Cardiac fibroblast (primary cell): ENCODE measurements at regions not wholly inside any gene's neighbourhood (a gene's known extent, or its start where the extent isn't known, plus 50 kb on each side); places are given as distances from the start of the nearest gene placed in this dataset.
"Not testable (repeated sequence)": the region's sequence is repeated elsewhere in the genome, so short reads cannot be mapped to it uniquely, and the experiment has no call there.

Experiments
- DNase-seq, 2 donors: peaks; one replicate each; pipeline versions ENCODE4 v3.0.0 to v3.0.0-alpha.2; 2010; ENCODE audit warnings: low read depth in 2 of 2
- H3K4me3 ChIP-seq, 2 donors: replicated peaks in 1 of 2; 1 replicate in 1 of 2; 2 replicates in 1 of 2; pipeline ENCODE4 v1.5.1; 2011; ENCODE audit warnings: low read depth in 2 of 2, low read length in 2 of 2, mild to moderate bottlenecking in 2 of 2, moderate library complexity in 1 of 2
- CTCF ChIP-seq: IDR thresholded peaks from one replicate; pipeline ENCODE4 v1.5.1; 2011; ENCODE audit warnings: low read depth, mild to moderate bottlenecking, low read length, inconsistent platforms

DNA sequence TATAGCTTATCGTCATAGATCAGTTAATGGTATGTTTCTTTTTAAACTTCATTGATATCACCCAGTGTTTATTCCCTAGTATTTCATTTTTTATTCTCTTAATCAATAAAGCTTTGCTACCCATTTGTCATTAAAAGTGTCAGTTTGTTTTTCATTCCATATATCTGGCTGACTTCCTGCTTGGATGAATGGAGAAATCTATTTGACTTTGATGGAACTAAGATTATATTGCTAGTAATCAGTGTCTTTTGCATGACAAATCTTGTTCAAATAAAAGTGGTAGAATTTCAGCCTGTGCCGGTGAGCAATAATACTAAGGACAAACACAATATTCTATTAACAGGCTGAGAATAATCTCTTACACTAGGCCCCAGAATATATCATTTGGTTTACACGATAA is 203.3 kb downstream of the SEC23IP start:
- no peak for DNase-seq
- no peak overlapping the region for H3K4me3 ChIP-seq
- no peak for TF ChIP-seq CTCF

DNA sequence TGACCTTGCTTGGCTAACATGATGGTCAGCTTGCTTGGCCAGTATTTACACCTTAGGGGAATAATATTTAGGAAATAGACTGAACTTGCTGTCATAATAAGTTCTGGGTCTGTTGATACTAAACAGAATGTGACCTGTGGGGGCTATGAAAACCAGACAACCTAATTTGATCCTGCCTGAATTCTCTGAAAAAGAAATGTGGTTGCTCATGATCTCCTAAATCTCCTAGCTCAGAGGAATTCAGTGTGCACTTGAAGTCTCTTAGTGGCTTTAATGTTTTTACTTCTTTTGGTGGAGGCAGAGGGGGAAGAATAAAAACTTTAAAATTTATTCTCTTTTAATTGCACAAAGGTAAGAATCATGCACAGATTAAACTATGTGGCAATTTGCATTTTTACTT is 205.2 kb downstream of the SEC23IP start:
- DNase-seq = no peak
- no peak for TF ChIP-seq CTCF
- no peak overlapping the region for H3K4me3 ChIP-seq

- H3K4me3 ChIP-seq = no peak overlapping the region
- TF ChIP-seq CTCF = no peak
- no peak for DNase-seq
These were observed 205.9 kb downstream of the SEC23IP start for GRCh38 chr10:120098232-120098930.

DNA sequence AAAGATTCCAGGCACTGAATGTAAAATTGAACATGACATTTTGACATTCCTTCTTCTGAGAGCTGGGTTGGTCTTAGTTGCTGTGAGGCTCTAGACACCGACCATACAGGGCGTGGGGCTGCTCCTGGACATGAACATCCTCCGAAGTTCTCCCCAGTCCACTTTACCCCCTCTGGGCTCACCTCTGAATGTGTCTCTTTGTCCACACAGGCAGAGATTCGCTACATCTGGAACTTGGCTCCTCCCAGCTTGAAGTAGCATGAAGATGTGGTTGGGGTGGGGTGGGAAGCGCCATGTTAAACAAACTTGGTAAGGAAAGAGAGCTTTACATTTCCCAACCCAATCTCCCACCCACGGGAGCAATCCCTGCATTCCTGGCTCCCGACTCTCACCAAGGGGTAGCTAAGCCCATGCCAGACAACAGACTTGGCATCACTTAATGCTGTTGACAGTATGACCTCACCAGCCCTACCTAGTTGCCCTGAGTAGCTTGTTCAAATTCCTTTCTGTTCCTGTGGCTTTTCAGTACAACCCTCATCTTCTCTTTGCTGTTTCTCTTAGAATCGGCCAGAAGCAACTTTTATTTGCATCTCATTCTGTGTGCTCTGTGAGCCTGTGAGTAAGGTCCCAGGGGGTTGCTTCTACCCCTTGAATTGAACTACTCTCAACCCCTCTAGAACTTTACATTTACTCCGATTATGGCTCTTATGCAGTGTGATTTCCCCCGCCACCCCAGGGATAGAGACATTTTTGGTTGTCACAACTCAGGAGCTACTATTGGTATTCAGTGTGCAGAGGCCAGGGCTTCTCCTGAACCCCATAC is 211.4 kb downstream of the SEC23IP start:
- DNase-seq = no peak
- no peak overlapping the region for H3K4me3 ChIP-seq
- no peak for TF ChIP-seq CTCF

DNA sequence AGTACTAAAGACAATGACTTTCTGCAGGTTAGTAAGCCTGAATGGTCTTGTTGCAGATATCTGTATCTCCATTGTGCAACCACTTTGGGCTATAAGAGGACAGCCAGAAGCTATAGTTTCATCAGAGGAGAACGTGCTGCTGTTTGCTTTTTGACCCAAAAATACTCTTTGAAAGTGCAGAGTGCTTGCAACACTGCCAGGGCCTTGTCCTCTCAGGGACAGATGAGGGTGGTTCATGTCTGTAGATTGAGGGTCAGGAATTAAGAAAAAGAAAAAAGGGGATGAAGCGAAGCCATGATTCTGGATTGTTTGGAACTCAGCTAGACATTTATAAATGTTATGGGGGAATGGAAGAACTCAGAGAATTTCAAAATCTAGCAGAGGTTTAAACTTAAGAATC is 212.5 kb downstream of the SEC23IP start:
- TF ChIP-seq CTCF = no peak
- no peak overlapping the region for H3K4me3 ChIP-seq
- no peak for DNase-seq

GRCh38 chr10:120105492-120105891 is 213.0 kb downstream of the SEC23IP start:
- no peak for DNase-seq
- H3K4me3 ChIP-seq = no peak overlapping the region
- TF ChIP-seq CTCF = no peak

DNA sequence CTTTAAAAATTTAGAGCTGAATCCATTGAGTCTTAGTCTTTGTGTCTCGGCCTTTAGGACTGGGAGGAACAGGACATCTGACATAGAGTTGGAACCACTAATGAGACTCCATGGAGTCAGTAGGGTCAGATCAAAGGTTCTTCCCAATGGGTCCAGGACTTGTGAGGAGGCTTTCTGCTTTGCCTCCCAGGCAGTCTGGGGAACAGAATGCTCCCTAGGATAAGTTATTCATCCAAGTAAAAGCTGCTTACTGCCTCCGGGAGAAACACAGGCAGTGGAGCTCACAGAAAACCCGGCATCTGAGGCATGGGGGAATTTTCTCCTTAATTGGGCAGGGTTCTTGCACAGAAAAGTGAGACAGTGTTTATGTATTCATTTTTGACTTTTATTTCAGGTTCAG is 216.4 kb downstream of the SEC23IP start:
- H3K4me3 ChIP-seq = no peak overlapping the region
- DNase-seq = no peak
- no peak for TF ChIP-seq CTCF

GRCh38 chr10:120109725-120110124 is 217.2 kb downstream of the SEC23IP start:
- DNase-seq, H3K4me3 ChIP-seq: not testable (repeated sequence)
